SK-N-SH (cell line): ENCODE measurements at regions not wholly inside any gene's neighbourhood (a gene's known extent, or its start where the extent isn't known, plus 50 kb on each side); places are given as distances from the start of the nearest gene placed in this dataset.
"Not testable (repeated sequence)": the region's sequence is repeated elsewhere in the genome, so short reads cannot be mapped to it uniquely, and the experiment has no call there.

ENCODE experiments used
- EP300 ChIP-seq, 2 experiments: IDR thresholded peaks; 2 replicates each; pipeline versions ENCODE4 v1.4.0 to v1.6.1; 2012; ENCODE audit warnings: borderline replicate concordance in 1 of 2, low read depth in 1 of 2, low read length in 1 of 2
- JUND ChIP-seq: IDR thresholded peaks from 2 replicates; pipeline ENCODE4 v1.4.0; 2012
- MXI1 ChIP-seq: IDR thresholded peaks from 2 replicates; pipeline ENCODE4 v1.6.1; 2012; ENCODE audit warnings: mild to moderate bottlenecking, low read depth, low read length, improper control_type of control experiment
- NFIC ChIP-seq: IDR thresholded peaks from 2 replicates; pipeline ENCODE4 v1.4.0; 2012; ENCODE audit warnings: borderline replicate concordance
- POLR2AphosphoS5 ChIP-seq: IDR thresholded peaks from 2 replicates; pipeline ENCODE4 v1.6.1; 2012; ENCODE audit warnings: low read depth, low read length
- SIN3A ChIP-seq: IDR thresholded peaks from 2 replicates; pipeline ENCODE4 v1.6.1; 2012; ENCODE audit warnings: low read depth, mild to moderate bottlenecking, low read length, moderate library complexity, borderline replicate concordance
- SMC3 ChIP-seq: IDR thresholded peaks from 2 replicates; pipeline ENCODE4 v1.6.1; 2012; ENCODE audit warnings: low read depth, low read length, improper control_type of control experiment
- TAF1 ChIP-seq: IDR thresholded peaks from 2 replicates; pipeline ENCODE4 v1.6.1; 2012; ENCODE audit warnings: low read depth, mild to moderate bottlenecking, low read length, moderate library complexity, borderline replicate concordance
- TF ChIP-seq, protein P1 (sequence below): fragments of 200-600 bp; sonication (generic); IDR thresholded peaks from 2 replicates; pipeline ENCODE4 v1.6.1; 2017; ENCODE audit warnings: antibody characterized with exemption, mild to moderate bottlenecking, moderate library complexity

GRCh38 chr2:89153210-89153609 lies 461.7 kb downstream of the RPIA start:
- TF ChIP-seq NFIC; JUND; POLR2AphosphoS5; MXI1; TAF1; SMC3; SIN3A; EP300 (IDR thresholded peaks at IDR 0.05; ENCODE audit: borderline replicate concordance in 1 of 2, low read depth in 1 of 2, low read length in 1 of 2): not testable (repeated sequence)
- TF ChIP-seq, protein P1, sequence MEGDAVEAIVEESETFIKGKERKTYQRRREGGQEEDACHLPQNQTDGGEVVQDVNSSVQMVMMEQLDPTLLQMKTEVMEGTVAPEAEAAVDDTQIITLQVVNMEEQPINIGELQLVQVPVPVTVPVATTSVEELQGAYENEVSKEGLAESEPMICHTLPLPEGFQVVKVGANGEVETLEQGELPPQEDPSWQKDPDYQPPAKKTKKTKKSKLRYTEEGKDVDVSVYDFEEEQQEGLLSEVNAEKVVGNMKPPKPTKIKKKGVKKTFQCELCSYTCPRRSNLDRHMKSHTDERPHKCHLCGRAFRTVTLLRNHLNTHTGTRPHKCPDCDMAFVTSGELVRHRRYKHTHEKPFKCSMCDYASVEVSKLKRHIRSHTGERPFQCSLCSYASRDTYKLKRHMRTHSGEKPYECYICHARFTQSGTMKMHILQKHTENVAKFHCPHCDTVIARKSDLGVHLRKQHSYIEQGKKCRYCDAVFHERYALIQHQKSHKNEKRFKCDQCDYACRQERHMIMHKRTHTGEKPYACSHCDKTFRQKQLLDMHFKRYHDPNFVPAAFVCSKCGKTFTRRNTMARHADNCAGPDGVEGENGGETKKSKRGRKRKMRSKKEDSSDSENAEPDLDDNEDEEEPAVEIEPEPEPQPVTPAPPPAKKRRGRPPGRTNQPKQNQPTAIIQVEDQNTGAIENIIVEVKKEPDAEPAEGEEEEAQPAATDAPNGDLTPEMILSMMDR = not testable (repeated sequence)
